ENCODE measurements at regions not wholly inside any gene's neighbourhood (a gene's known extent, or its start where the extent isn't known, plus 50 kb on each side); places are given as distances from the start of the nearest gene placed in this dataset.

GRCh38 chr2:58976375-58977071 is 735.4 kb upstream of the FANCL start:
- Histone ChIP-seq H3K36me3 (ENCODE audit: insufficient read depth, low read length) (no peaks in the 10 kb centered on the region), H3K79me2 (ENCODE audit: insufficient read depth, low read length) (no peaks in the 10 kb centered on the region), H3K9me3 (ENCODE audit: insufficient read depth, low read length, severe bottlenecking) (no peaks in the 10 kb centered on the region), H4K20me1 (ENCODE audit: insufficient read depth, low read length) (no peaks in the 10 kb centered on the region), H3K4me3 (ENCODE audit: low read depth in 1 of 2, low read length in 2 of 2) (no peak overlapping the region), H3K4me1 (ENCODE audit: insufficient read depth, low read length) (no peaks in the 10 kb centered on the region), H3K4me2 (ENCODE audit: insufficient read depth, low read length) (no peak overlapping the region), H3K9ac (ENCODE audit: low read depth, low read length) (no peak overlapping the region), H2AFZ (ENCODE audit: low read depth, low read length) (no peak overlapping the region), H3K27me3 (ENCODE audit: insufficient read depth, low read length, poor library complexity) (no peaks in the 10 kb centered on the region), H3K27ac (ENCODE audit: low read length) (no peak overlapping the region)
- ATAC-seq (ENCODE audit: insufficient read depth, low read depth) (no peak), DNase-seq (no peak)
- no peak for TF ChIP-seq CTCF (IDR thresholded peaks at IDR 0.05; ENCODE audit: borderline replicate concordance, extremely low read depth, low read length, poor library complexity, severe bottlenecking)
- no peak for TF ChIP-seq EZH2 (IDR thresholded peaks at IDR 0.05; ENCODE audit: borderline replicate concordance, low read depth, low read length, severe bottlenecking)

GRCh38 chr2:58974881-58975280 is 733.8 kb upstream of the FANCL start:
- Histone ChIP-seq H2AFZ (ENCODE audit: low read depth, low read length) (no peak overlapping the region), H3K4me3 (ENCODE audit: low read depth in 1 of 2, low read length in 2 of 2) (no peak overlapping the region), H3K4me2 (ENCODE audit: insufficient read depth, low read length) (no peak overlapping the region), H3K79me2 (ENCODE audit: insufficient read depth, low read length) (no peaks in the 10 kb centered on the region), H3K27ac (ENCODE audit: low read length) (no peak overlapping the region), H3K4me1 (ENCODE audit: insufficient read depth, low read length) (no peaks in the 10 kb centered on the region), H4K20me1 (ENCODE audit: insufficient read depth, low read length) (no peaks in the 10 kb centered on the region), H3K9me3 (ENCODE audit: insufficient read depth, low read length, severe bottlenecking) (no peaks in the 10 kb centered on the region), H3K9ac (ENCODE audit: low read depth, low read length) (no peak overlapping the region), H3K27me3 (ENCODE audit: insufficient read depth, low read length, poor library complexity) (no peaks in the 10 kb centered on the region), H3K36me3 (ENCODE audit: insufficient read depth, low read length) (no peaks in the 10 kb centered on the region)
- DNase-seq (no peak), ATAC-seq (ENCODE audit: insufficient read depth, low read depth) (no peak)
- TF ChIP-seq CTCF (IDR thresholded peaks at IDR 0.05; ENCODE audit: borderline replicate concordance, extremely low read depth, low read length, poor library complexity, severe bottlenecking) (no peak), EZH2 (IDR thresholded peaks at IDR 0.05; ENCODE audit: borderline replicate concordance, low read depth, low read length, severe bottlenecking) (no peak)

GRCh38 chr2:58974426-58974825 is 733.3 kb upstream of the FANCL start:
- Histone ChIP-seq H4K20me1 (ENCODE audit: insufficient read depth, low read length) (no peaks in the 10 kb centered on the region), H3K27me3 (ENCODE audit: insufficient read depth, low read length, poor library complexity) (no peaks in the 10 kb centered on the region), H3K27ac (ENCODE audit: low read length) (no peak overlapping the region), H3K79me2 (ENCODE audit: insufficient read depth, low read length) (no peaks in the 10 kb centered on the region), H3K4me1 (ENCODE audit: insufficient read depth, low read length) (no peaks in the 10 kb centered on the region), H3K36me3 (ENCODE audit: insufficient read depth, low read length) (no peaks in the 10 kb centered on the region), H2AFZ (ENCODE audit: low read depth, low read length) (no peak overlapping the region), H3K9ac (ENCODE audit: low read depth, low read length) (no peak overlapping the region), H3K9me3 (ENCODE audit: insufficient read depth, low read length, severe bottlenecking) (no peaks in the 10 kb centered on the region), H3K4me3 (ENCODE audit: low read depth in 1 of 2, low read length in 2 of 2) (no peak overlapping the region), H3K4me2 (ENCODE audit: insufficient read depth, low read length) (no peak overlapping the region)
- ATAC-seq (ENCODE audit: insufficient read depth, low read depth) (no peak), DNase-seq (no peak)
- no peak for TF ChIP-seq CTCF (IDR thresholded peaks at IDR 0.05; ENCODE audit: borderline replicate concordance, extremely low read depth, low read length, poor library complexity, severe bottlenecking)
- TF ChIP-seq EZH2 (IDR thresholded peaks at IDR 0.05; ENCODE audit: borderline replicate concordance, low read depth, low read length, severe bottlenecking) = no peak
